HCT116 (cell line): ENCODE measurements at regions not wholly inside any gene's neighbourhood (a gene's known extent, or its start where the extent isn't known, plus 50 kb on each side); places are given as distances from the start of the nearest gene placed in this dataset.

ENCODE experiments used
- ATAC-seq: fragments of 200-7000 bp; cut with Tn5 transposase; 2 replicates; pipeline ENCODE4 v1.9.1; 2020; ENCODE audit warnings: mild to moderate bottlenecking, moderate library complexity
- BruUV-seq: library from RNA; stranded (reverse); fragments of 400-500 nt; replicated peaks from 2 replicates; lab custom pipeline; 2021; lab: Mats Ljungman, UMichigan
- CTCF ChIA-PET: fragments of 300-600 bp; sonication (Branson Sonifier 250); formaldehyde crosslinking; loops from one replicate; lab custom pipeline; 2021; ENCODE audit warnings: antibody characterized with exemption; lab: Charles Lee
- POLR2A ChIA-PET: fragments of 300-600, 350-600 bp; sonication (Branson Sonifier 250); formaldehyde crosslinking; loops from one replicate; lab custom pipeline; 2021; ENCODE audit warnings: antibody characterized with exemption; lab: Charles Lee
- RAD21 ChIA-PET, 2 experiments: fragments of 300-600 bp; sonication (Branson Sonifier 250); formaldehyde crosslinking; loops; one replicate each; lab custom pipeline; 2023; ENCODE audit warnings: low total read pairs in 2 of 2; ENCODE audit not compliant: uncharacterized antibody in 2 of 2, unreplicated experiment in 2 of 2, low non-redundant PET in 1 of 2; lab: Charles Lee
- DNase-seq: peaks from one replicate; pipeline ENCODE4 v3.0.0-alpha.2; 2010; ENCODE audit warnings: low read depth, low spot score
- H2AFZ ChIP-seq: fragments of 200-600 bp; shearing (Covaris generic), sonication (generic); 2 replicates; pipeline ENCODE4 v1.6.1; 2017; ENCODE audit warnings: low read depth, mixed run types, mixed read lengths, antibody characterized with exemption, low read length; ENCODE audit not compliant: poor library complexity, severe bottlenecking
- H3K27ac ChIP-seq: 2 replicates; pipeline ENCODE4 v1.5.1; 2012; ENCODE audit warnings: low read depth, low read length
- H3K27me3 ChIP-seq: fragments of 200-600 bp; sonication (generic); 2 replicates; pipeline ENCODE4 v1.6.1; 2016; ENCODE audit warnings: mixed run types, low read length, mixed read lengths; ENCODE audit not compliant: insufficient read depth
- H3K36me3 ChIP-seq, 2 experiments: fragments of 200-500 bp in 1 of 2; fragments of 200-600 bp in 1 of 2; sonication (Bioruptor generic) in 1 of 2; sonication (generic) in 1 of 2; 2 replicates each; pipeline versions ENCODE4 v1.5.1 to v1.6.1; 2014 to 2016; ENCODE audit warnings: low read length in 2 of 2, inconsistent platforms in 1 of 2, mixed read lengths in 1 of 2, mixed run types in 1 of 2; ENCODE audit not compliant: insufficient read depth in 2 of 2, control insufficient read depth in 1 of 2
- H3K4me1 ChIP-seq, 2 experiments: fragments of 200-600 bp in 1 of 2; sonication (generic) in 1 of 2; 2 replicates each; pipeline versions ENCODE4 v1.5.1 to v1.6.1; 2012 to 2017; ENCODE audit warnings: low read length in 2 of 2, inconsistent platforms in 1 of 2, mild to moderate bottlenecking in 1 of 2, mixed read lengths in 1 of 2, mixed run types in 1 of 2, moderate library complexity in 1 of 2; ENCODE audit not compliant: insufficient read depth in 2 of 2, control insufficient read depth in 1 of 2
- H3K4me2 ChIP-seq: fragments of 200-600 bp; sonication (generic); 2 replicates; pipeline ENCODE4 v1.6.1; 2017; ENCODE audit warnings: mixed run types, low read length, mixed read lengths
- H3K4me3 ChIP-seq, 2 experiments: fragments of 200-600 bp in 1 of 2; sonication (generic) in 1 of 2; replicated peaks in 1 of 2; 2 replicates each; pipeline ENCODE4 v1.5.1; 2011 to 2016; ENCODE audit warnings: low read length in 2 of 2, control low read depth in 1 of 2, low read depth in 1 of 2, mild to moderate bottlenecking in 1 of 2, mixed read lengths in 1 of 2, mixed run types in 1 of 2
- H3K79me2 ChIP-seq: fragments of 200-600 bp; sonication (generic); 2 replicates; pipeline ENCODE4 v1.6.1; 2017; ENCODE audit warnings: mild to moderate bottlenecking, mixed run types, low read length, moderate library complexity, mixed read lengths; ENCODE audit not compliant: insufficient read depth
- H3K9ac ChIP-seq: fragments of 200-600 bp; sonication (generic); 2 replicates; pipeline ENCODE4 v1.6.1; 2016; ENCODE audit warnings: low read length, mixed read lengths
- H3K9me2 ChIP-seq: fragments of 200-600 bp; sonication (generic), shearing (Covaris generic); 2 replicates; pipeline ENCODE4 v1.6.1; 2017; ENCODE audit warnings: mixed run types, mild to moderate bottlenecking, moderate library complexity; ENCODE audit not compliant: insufficient read depth
- H3K9me3 ChIP-seq, 2 experiments: fragments of 200-500 bp in 1 of 2; fragments of 200-600 bp in 1 of 2; sonication (Bioruptor generic) in 1 of 2; sonication (generic) in 1 of 2; 2 replicates each; pipeline ENCODE4 v1.6.1; 2014 to 2017; ENCODE audit warnings: low read length in 2 of 2, mixed read lengths in 2 of 2, inconsistent platforms in 1 of 2, low read depth in 1 of 2, mild to moderate bottlenecking in 1 of 2, mixed run types in 1 of 2, moderate library complexity in 1 of 2; ENCODE audit not compliant: control insufficient read depth in 1 of 2, insufficient read depth in 1 of 2
- H4K20me1 ChIP-seq: fragments of 200-600 bp; sonication (generic), shearing (Covaris generic); 2 replicates; pipeline ENCODE4 v1.6.1; 2017; ENCODE audit warnings: mixed run types, mild to moderate bottlenecking, moderate library complexity; ENCODE audit not compliant: insufficient read depth
- CBX3 ChIP-seq: IDR thresholded peaks from 2 replicates; pipeline ENCODE4 v1.6.1; 2012; ENCODE audit warnings: low read depth
- CEBPB ChIP-seq: IDR thresholded peaks from 2 replicates; pipeline ENCODE4 v1.6.1; 2012; ENCODE audit warnings: low read depth
- EGR1 ChIP-seq: IDR thresholded peaks from 2 replicates; pipeline ENCODE4 v1.6.1; 2012; ENCODE audit warnings: low read depth
- ELF1 ChIP-seq: IDR thresholded peaks from 2 replicates; pipeline ENCODE4 v1.6.1; 2012; ENCODE audit warnings: low read depth, borderline replicate concordance
- FOSL1 ChIP-seq: IDR thresholded peaks from 2 replicates; pipeline ENCODE4 v1.6.1; 2012; ENCODE audit warnings: low read depth
- JUND ChIP-seq: IDR thresholded peaks from 2 replicates; pipeline ENCODE4 v1.6.1; 2012
- POLR2A ChIP-seq: IDR thresholded peaks from 2 replicates; pipeline ENCODE4 v1.7.0; 2011; ENCODE audit warnings: borderline replicate concordance; ENCODE audit not compliant: insufficient read depth, insufficient read length; ENCODE audit errors: extremely low read depth
- RAD21 ChIP-seq: IDR thresholded peaks from 2 replicates; pipeline ENCODE4 v1.6.1; 2012; ENCODE audit warnings: low read depth, mild to moderate bottlenecking
- SIN3A ChIP-seq: IDR thresholded peaks from 2 replicates; pipeline ENCODE4 v1.6.1; 2012; ENCODE audit warnings: low read depth
- YY1 ChIP-seq: IDR thresholded peaks from 2 replicates; pipeline ENCODE4 v1.6.1; 2011; ENCODE audit warnings: low read length, low read depth, moderate library complexity, mild to moderate bottlenecking; ENCODE audit not compliant: insufficient replicate concordance; ENCODE audit errors: extremely low read depth
- intact Hi-C: fragments of 100-400 bp; cut with micrococcal nuclease; formaldehyde crosslinking; loops from 2 replicates; pipeline ENCODE4 v1.10.0; 2022
- TF ChIP-seq, protein P1 (sequence below): IDR thresholded peaks from 2 replicates; pipeline ENCODE4 v1.6.1; 2011; ENCODE audit warnings: mild to moderate bottlenecking, low read length, moderate library complexity; ENCODE audit not compliant: insufficient replicate concordance; ENCODE audit errors: extremely low read depth
- TF ChIP-seq, protein P2 (sequence below): IDR thresholded peaks from 2 replicates; pipeline ENCODE4 v1.6.1; 2012

DNA sequence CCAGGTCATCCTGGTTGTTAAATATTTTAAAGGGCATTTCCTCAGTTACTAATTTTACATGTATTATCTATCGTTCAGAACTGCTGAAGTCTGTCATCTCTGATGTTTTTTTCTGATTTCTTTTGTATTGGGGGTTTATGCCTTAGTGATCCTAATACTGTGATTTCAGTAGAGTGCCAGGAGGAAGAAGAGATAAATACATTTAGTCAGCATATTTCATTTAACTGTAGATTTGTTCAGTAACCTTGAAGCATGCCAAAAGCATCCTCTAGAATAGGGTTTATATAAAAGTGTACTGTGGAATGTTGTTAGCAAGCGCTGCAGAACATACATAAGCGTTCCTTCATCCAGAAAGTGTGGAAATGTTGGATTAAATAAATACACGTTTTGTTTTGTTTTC lies 342.3 kb upstream of the DPPA4 start:
- Histone ChIP-seq H4K20me1 (no peaks in the 10 kb centered on the region), H3K4me1 (peaks cover 0 to 2% of the 10 kb centered on the region in 2 experiments; a peak in 2 of 4 replicates), H3K4me2 (no peak overlapping the region), H3K4me3 (no peak overlapping the region), H3K36me3 (no peaks in the 10 kb centered on the region), H3K27ac (no peak overlapping the region)
- ATAC-seq: no peak
- TF ChIP-seq FOSL1 (no peak), CBX3 (no peak), ELF1 (no peak), YY1 (no peak), JUND (no peak), POLR2A (no peak), EGR1 (no peak), CEBPB (no peak), SIN3A (no peak)
- TF ChIP-seq, protein P1, sequence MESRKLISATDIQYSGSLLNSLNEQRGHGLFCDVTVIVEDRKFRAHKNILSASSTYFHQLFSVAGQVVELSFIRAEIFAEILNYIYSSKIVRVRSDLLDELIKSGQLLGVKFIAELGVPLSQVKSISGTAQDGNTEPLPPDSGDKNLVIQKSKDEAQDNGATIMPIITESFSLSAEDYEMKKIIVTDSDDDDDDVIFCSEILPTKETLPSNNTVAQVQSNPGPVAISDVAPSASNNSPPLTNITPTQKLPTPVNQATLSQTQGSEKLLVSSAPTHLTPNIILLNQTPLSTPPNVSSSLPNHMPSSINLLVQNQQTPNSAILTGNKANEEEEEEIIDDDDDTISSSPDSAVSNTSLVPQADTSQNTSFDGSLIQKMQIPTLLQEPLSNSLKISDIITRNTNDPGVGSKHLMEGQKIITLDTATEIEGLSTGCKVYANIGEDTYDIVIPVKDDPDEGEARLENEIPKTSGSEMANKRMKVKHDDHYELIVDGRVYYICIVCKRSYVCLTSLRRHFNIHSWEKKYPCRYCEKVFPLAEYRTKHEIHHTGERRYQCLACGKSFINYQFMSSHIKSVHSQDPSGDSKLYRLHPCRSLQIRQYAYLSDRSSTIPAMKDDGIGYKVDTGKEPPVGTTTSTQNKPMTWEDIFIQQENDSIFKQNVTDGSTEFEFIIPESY: no peak
- TF ChIP-seq, all 23 proteins: peak for 0
- intact Hi-C loops: no loop called here
- BruUV-seq: no TSS peak
- no peaks in the 10 kb centered on the region for H3K27me3 ChIP-seq
- H3K79me2 ChIP-seq: no peaks in the 10 kb centered on the region
- no peaks in the 10 kb centered on the region for H3K9me3 ChIP-seq
- POLR2A ChIA-PET: no interaction called here
- RAD21 ChIA-PET: no interaction called here
- H2AFZ ChIP-seq: no peak overlapping the region
- DNase-seq: no peak
- no peak overlapping the region for H3K9ac ChIP-seq
- CTCF ChIA-PET: no interaction called here
- H3K9me2 ChIP-seq: no peaks in the 10 kb centered on the region

DNA sequence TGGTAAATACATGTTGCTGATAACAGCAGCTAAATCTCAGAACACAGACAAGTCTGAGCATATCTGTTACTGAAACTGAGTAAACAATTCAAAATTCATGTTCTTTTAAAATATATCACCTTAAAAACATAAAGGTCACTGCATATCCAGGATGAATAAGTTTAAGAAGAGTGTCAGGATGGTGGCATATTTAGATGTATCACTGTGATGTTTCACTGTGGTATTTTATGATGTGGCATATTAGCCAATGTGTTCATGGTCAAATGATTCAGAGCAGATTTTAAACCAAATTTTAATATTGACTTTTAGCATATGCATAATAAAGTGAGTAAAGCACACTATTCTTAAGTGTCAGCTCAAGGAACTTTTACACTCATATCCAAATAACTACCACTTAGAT lies 346.4 kb upstream of the DPPA4 start:
- H3K36me3 ChIP-seq: no peaks in the 10 kb centered on the region
- H3K27me3 ChIP-seq: no peaks in the 10 kb centered on the region
- no peak overlapping the region for H3K4me3 ChIP-seq
- ChIA-PET RAD21 (no interaction called here), POLR2A (no interaction called here)
- H3K27ac ChIP-seq: no peak overlapping the region
- H3K4me1 ChIP-seq: peaks cover 9 to 17% of the 10 kb centered on the region in 2 experiments
- TF ChIP-seq POLR2A (no peak), RAD21 (no peak), SIN3A (no peak)
- TF ChIP-seq, protein P2, sequence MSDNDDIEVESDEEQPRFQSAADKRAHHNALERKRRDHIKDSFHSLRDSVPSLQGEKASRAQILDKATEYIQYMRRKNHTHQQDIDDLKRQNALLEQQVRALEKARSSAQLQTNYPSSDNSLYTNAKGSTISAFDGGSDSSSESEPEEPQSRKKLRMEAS: no peak
- TF ChIP-seq, all 23 proteins: peak for 0
- Histone ChIP-seq H3K9ac (no peak overlapping the region), H3K9me2 (no peaks in the 10 kb centered on the region), H3K4me2 (no peak overlapping the region), H3K9me3 (no peaks in the 10 kb centered on the region), H2AFZ (no peak overlapping the region), H4K20me1 (no peaks in the 10 kb centered on the region), H3K79me2 (no peaks in the 10 kb centered on the region)
- CTCF ChIA-PET: no interaction called here
- no peak for DNase-seq
- intact Hi-C loops: no loop called here
- ATAC-seq: no peak
- no TSS peak for BruUV-seq
